Transverse colon (tissue), 4 donors: ENCODE measurements at regions not wholly inside any gene's neighbourhood (a gene's known extent, or its start where the extent isn't known, plus 50 kb on each side); places are given as distances from the start of the nearest gene placed in this dataset.

Source experiments
- DNase-seq: peaks from one replicate; pipeline ENCODE4 v3.0.0-alpha.2; 2019
- H3K27ac ChIP-seq, 4 donors: fragments of 200-600 bp; sonication (generic); 2 replicates each; pipeline ENCODE4 v1.5.1; 2016 to 2018; ENCODE audit warnings: inconsistent platforms in 4 of 4
- H3K27me3 ChIP-seq: fragments of 200-600 bp; sonication (generic); 2 replicates; pipeline ENCODE4 v1.5.1; 2017; ENCODE audit warnings: inconsistent platforms
- H3K36me3 ChIP-seq, 4 donors: fragments of 200-600 bp; sonication (generic); 2 replicates each; pipeline ENCODE4 v1.5.1; 2017 to 2019; ENCODE audit warnings: inconsistent platforms in 4 of 4
- H3K4me1 ChIP-seq, 4 donors: fragments of 200-600 bp; sonication (generic); 2 replicates each; pipeline ENCODE4 v1.5.1; 2017 to 2020; ENCODE audit warnings: inconsistent platforms in 4 of 4
- H3K4me3 ChIP-seq, 4 donors: fragments of 200-600 bp; sonication (generic); 1 replicate in 1 of 4; 2 replicates in 3 of 4; pipeline versions ENCODE4 v1.5.1 to v1.6.1; 2017 to 2019; ENCODE audit warnings: inconsistent platforms in 4 of 4
- H3K9me3 ChIP-seq, 2 donors: fragments of 200-600 bp; sonication (generic); 2 replicates each; pipeline ENCODE4 v1.5.1; 2017 to 2019; ENCODE audit warnings: inconsistent platforms in 2 of 2
- EP300 ChIP-seq: sonication (generic); formaldehyde crosslinking; IDR thresholded peaks from one replicate; pipeline ENCODE4 v1.6.1; 2017; ENCODE audit warnings: antibody characterized with exemption, low read depth
- POLR2A ChIP-seq: fragments of 450-650 bp; IDR thresholded peaks from one replicate; pipeline ENCODE4 v1.6.1; 2016; ENCODE audit warnings: antibody characterized with exemption, mild to moderate bottlenecking, moderate library complexity
- POLR2AphosphoS5 ChIP-seq, 3 donors: sonication (generic); formaldehyde crosslinking; IDR thresholded peaks; one replicate each; pipeline ENCODE4 v1.6.1; 2016; ENCODE audit warnings: antibody characterized with exemption in 3 of 3
- WGBS, 2 donors: methylation state at CpG; one replicate each; pipeline ENCODE4 v1.1.5; 2018; ENCODE audit warnings: low coverage in 1 of 2; 5-methylcytosine and 5-hydroxymethylcytosine counted together
- in situ Hi-C, 4 donors: fragments of 200-750 bp; cut with MboI; loops; one replicate each; pipeline versions ENCODE4 v1.15.0 to v1.15.1; 2017; ENCODE audit warnings: low sequenced_read_pairs in 3 of 4, low pct_ligation_motif_present in 1 of 4, low pct_unique_long_range_greater_than_20kb in 1 of 4
- intact Hi-C: fragments of 100-400 bp; cut with DNase I; formaldehyde crosslinking; loops from one replicate; pipeline ENCODE4 v1.15.1; 2023; ENCODE audit warnings: low total_unique reads
- TF ChIP-seq, protein P1 (sequence below), 5 experiments: fragments of 200-600 bp in 3 of 5; fragments of 450-650 bp in 2 of 5; sonication (generic) in 3 of 5; IDR thresholded peaks; 1 replicate in 2 of 5; 2 replicates in 3 of 5; pipeline ENCODE4 v1.5.1; 2016 to 2017; ENCODE audit warnings: antibody characterized with exemption in 5 of 5, inconsistent platforms in 3 of 5, mild to moderate bottlenecking in 2 of 5, moderate library complexity in 1 of 5

DNA sequence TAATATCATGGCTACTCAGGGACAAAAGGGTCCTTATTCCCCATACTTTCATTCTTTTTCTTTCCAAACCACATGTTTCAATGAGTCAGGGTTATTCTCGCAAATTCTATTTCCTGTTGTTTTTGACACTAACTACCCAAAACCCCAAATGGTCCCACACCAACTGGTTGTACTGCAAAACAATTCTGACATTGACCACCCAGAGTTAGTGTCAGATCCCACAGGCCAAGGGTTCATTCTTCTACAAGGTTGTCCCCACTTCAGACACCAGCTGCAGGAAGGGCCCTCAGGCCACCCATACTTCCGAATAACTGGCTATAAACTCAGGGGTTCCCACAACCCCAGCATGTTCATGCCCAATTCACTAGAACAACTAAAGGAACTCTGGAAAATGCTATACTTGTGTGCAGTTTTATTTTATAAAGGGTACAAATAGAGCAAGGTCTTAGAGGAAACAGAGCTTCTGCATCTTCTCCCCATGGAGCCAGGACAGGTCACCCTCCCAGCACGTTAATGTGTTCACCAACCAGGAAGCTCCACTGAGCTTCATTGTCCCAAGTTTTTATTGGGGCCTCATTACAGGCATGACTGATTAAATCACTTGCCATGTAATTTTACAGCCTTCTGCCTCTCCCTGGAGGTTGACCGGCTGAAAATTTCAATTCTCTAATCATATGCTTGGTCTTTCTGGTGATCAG, 334.8 kb downstream of the DRD1 start:
- Histone ChIP-seq H3K27me3 (no peaks in the 10 kb centered on the region), H3K36me3 (no peaks in the 10 kb centered on the region), H3K27ac (no peak overlapping the region), H3K4me1 (no peaks in the 10 kb centered on the region), H3K4me3 (no peak overlapping the region), H3K9me3 (peaks cover 0 to 4% of the 10 kb centered on the region in 2 donors)
- in situ Hi-C loops: no loop called here
- TF ChIP-seq EP300: no peak
- TF ChIP-seq, protein P1, sequence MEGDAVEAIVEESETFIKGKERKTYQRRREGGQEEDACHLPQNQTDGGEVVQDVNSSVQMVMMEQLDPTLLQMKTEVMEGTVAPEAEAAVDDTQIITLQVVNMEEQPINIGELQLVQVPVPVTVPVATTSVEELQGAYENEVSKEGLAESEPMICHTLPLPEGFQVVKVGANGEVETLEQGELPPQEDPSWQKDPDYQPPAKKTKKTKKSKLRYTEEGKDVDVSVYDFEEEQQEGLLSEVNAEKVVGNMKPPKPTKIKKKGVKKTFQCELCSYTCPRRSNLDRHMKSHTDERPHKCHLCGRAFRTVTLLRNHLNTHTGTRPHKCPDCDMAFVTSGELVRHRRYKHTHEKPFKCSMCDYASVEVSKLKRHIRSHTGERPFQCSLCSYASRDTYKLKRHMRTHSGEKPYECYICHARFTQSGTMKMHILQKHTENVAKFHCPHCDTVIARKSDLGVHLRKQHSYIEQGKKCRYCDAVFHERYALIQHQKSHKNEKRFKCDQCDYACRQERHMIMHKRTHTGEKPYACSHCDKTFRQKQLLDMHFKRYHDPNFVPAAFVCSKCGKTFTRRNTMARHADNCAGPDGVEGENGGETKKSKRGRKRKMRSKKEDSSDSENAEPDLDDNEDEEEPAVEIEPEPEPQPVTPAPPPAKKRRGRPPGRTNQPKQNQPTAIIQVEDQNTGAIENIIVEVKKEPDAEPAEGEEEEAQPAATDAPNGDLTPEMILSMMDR (IDR thresholded peaks at IDR 0.05): no peak
- no peak for TF ChIP-seq POLR2AphosphoS5 (IDR thresholded peaks at IDR 0.05)
- intact Hi-C loops: no loop called here
- no peak for DNase-seq
- WGBS, 2 donors: 75 to 86% methylated on average over 4 of the region's 4 CpGs

DNA sequence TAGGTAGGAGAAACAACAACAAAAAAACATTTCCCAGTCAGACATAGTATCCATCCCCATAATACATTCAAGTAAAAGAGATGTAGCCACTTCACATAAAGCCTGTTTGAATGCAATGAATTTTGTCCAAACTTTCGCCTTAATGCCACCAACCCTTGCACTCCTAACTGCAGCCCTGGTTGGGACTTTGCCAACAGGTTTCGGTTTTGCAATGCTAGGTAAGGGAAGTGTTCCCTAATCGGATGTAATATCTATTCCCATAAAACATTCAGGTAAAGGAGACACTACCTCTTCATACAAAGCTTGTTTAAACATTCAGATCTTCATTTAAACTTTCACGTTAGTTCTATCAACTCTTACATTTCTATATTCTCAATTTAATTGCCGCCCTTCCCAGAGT, 336.1 kb downstream of the DRD1 start:
- Histone ChIP-seq H3K9me3 (peaks cover 0 to 4% of the 10 kb centered on the region in 2 donors), H3K4me1 (no peaks in the 10 kb centered on the region), H3K36me3 (no peaks in the 10 kb centered on the region), H3K27me3 (no peaks in the 10 kb centered on the region), H3K4me3 (no peak overlapping the region), H3K27ac (no peak overlapping the region)
- in situ Hi-C loops (no loop called here), intact Hi-C loops (no loop called here)
- 55 to 58% methylated on average over 4 to 5 of the region's 5 CpGs for WGBS, 2 donors
- no peak for DNase-seq
- no peak for TF ChIP-seq POLR2AphosphoS5 (IDR thresholded peaks at IDR 0.05)
- TF ChIP-seq POLR2A: no peak
- TF ChIP-seq, protein P1 (IDR thresholded peaks at IDR 0.05): no peak
- TF ChIP-seq EP300: no peak

DNA sequence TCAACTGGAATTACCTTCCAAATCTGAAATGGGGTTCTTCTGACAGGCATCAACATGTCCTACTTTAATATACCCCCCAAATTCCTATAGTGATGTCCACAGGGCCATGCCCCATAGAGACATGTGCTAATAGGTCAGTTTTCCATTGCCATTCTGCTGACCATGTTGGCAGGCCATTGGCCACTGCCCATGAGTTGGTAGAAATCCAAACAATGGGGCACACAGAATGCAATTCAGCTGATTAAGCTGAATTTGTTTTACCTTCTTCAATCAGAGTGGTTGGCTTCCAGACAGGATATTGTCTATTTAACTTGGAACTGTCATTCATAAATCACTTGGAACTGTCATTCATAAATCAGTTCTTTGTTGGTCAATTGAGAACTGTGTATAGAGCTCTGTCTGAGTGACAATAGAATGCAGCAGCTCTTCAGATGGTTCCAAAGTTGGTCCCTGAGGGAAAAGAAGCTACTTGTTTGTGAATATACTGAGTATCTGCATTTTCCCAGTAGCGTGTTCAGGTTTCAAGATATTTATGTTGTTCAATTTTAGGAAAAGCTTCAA, 336.9 kb downstream of the DRD1 start:
- in situ Hi-C loops: no loop called here
- H3K4me1 ChIP-seq: no peaks in the 10 kb centered on the region
- no peak for TF ChIP-seq EP300
- no peak for TF ChIP-seq POLR2AphosphoS5 (IDR thresholded peaks at IDR 0.05)
- TF ChIP-seq, protein P1 (IDR thresholded peaks at IDR 0.05): no peak
- TF ChIP-seq POLR2A: no peak
- DNase-seq: no peak
- H3K27ac ChIP-seq: no peak overlapping the region
- WGBS, 2 donors: 77 to 90% methylated on average over 1 of the region's 1 CpG
- H3K4me3 ChIP-seq: no peak overlapping the region
- H3K9me3 ChIP-seq: peaks cover 0 to 4% of the 10 kb centered on the region in 2 donors
- H3K27me3 ChIP-seq: no peaks in the 10 kb centered on the region
- intact Hi-C loops: no loop called here
- H3K36me3 ChIP-seq: no peaks in the 10 kb centered on the region

DNA sequence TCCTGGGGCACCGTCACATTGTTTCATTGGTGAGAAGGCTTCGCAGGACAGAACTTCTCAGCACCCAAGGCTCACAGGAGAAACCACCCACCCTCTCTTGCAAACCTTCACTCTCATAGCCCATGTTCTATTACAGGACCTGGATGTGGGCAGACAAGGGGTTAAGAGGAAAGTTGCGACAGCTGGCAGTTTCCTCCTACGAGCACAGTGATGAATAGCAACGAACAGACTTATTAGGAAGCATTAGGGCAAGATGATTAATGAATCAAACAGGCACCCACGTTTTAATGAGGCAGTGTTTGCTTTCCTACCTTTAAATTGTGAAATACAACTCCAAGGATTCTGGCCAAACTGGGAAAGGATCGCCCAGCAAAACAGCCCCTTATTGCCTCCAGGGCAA, 339.3 kb downstream of the DRD1 start:
- TF ChIP-seq, protein P1 (IDR thresholded peaks at IDR 0.05): no peak
- no peak for TF ChIP-seq POLR2AphosphoS5 (IDR thresholded peaks at IDR 0.05)
- no peak for TF ChIP-seq POLR2A
- TF ChIP-seq EP300: no peak
- no peaks in the 10 kb centered on the region for H3K27me3 ChIP-seq
- peaks cover 0 to 4% of the 10 kb centered on the region in 2 donors for H3K9me3 ChIP-seq
- in situ Hi-C loops: no loop called here
- no peak overlapping the region for H3K4me3 ChIP-seq
- no peaks in the 10 kb centered on the region for H3K36me3 ChIP-seq
- H3K27ac ChIP-seq: no peak overlapping the region
- WGBS, 2 donors: 0 to 46% methylated on average over 2 to 7 of the region's 7 CpGs
- no peak for DNase-seq
- no peaks in the 10 kb centered on the region for H3K4me1 ChIP-seq
- intact Hi-C loops: no loop called here
